ENCODE measurements at regions not wholly inside any gene's neighbourhood (a gene's known extent, or its start where the extent isn't known, plus 50 kb on each side); places are given as distances from the start of the nearest gene placed in this dataset.

GRCh38 chr9:36489453-36489852, 83.2 kb upstream of the MELK start:
- no peak for TF ChIP-seq CTCF (conservative IDR thresholded peaks at IDR 0.05; ENCODE audit: low read depth, low read length)
- no peak for TF ChIP-seq POLR2A (IDR thresholded peaks at IDR 0.05; ENCODE audit: low read depth, low read length)
- no peak for TF ChIP-seq RAD21 (IDR thresholded peaks at IDR 0.05; ENCODE audit: low read length)
- no peak for TF ChIP-seq RCOR1 (IDR thresholded peaks at IDR 0.05; ENCODE audit: insufficient replicate concordance, low read length)
- no peak for TF ChIP-seq RFX5 (IDR thresholded peaks at IDR 0.05; ENCODE audit: low read depth, low read length)

All from IMR-90 (cell line).